ENCODE measurements at regions not wholly inside any gene's neighbourhood (a gene's known extent, or its start where the extent isn't known, plus 50 kb on each side); places are given as distances from the start of the nearest gene placed in this dataset.

DNA sequence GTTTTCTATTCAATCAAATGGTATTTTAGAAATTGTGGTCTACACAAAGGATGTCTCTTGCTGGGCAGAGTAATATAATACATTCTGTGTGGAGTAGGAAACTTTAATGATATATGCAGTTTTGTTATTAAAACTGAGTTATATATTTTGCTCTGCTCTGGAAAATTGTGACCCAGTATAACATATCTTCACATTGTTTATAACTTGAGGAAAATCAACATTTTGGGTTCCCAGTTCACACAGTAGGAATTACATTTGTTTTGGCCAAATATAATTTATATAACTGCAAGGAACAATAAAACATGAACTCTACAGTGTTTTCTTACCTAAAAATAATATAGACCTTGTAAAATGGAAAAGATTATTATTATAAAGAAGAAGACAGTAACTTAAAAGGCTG is 372.4 kb downstream of the OSR1 start:
- DNase-seq (ENCODE audit: low read depth) = no peak
- no peak overlapping the region for H3K4me3 ChIP-seq (ENCODE audit: low read depth, low read length)
- no peak for TF ChIP-seq CTCF (IDR thresholded peaks at IDR 0.05; ENCODE audit: control insufficient read depth, extremely low read depth, insufficient read depth)

DNA sequence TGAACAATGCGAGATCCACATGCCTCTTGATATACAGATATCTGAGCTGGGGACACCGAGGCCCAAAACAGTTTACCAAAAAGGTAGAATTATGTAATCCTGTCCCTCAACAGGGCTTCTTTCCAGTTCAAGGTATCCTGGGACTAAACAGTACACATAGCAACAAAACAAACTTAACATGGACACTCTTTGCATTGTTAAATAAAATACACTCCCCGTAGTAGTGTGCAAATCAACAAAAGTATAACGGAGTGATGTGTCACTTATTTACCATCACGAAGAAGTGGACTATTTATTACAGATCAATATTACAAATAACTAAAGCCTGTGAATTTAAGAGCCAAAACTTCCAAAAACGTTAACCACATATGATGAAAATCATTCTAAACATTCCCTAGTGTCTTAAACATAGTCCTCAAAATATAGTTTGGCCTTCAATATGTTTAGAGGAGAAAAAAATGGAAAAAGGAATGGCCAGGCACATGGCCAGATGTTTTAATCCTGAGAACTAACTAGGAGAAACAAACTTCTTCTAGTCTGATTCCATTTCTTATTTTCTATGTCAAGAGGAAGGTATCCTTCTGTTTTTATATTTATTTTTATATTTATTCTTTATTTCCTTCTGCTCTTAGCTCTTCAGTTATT is 377.5 kb downstream of the OSR1 start:
- TF ChIP-seq CTCF (IDR thresholded peaks at IDR 0.05; ENCODE audit: control insufficient read depth, extremely low read depth, insufficient read depth) = no peak
- H3K4me3 ChIP-seq (ENCODE audit: low read depth, low read length) = no peak overlapping the region
- DNase-seq (ENCODE audit: low read depth) = no peak

DNA sequence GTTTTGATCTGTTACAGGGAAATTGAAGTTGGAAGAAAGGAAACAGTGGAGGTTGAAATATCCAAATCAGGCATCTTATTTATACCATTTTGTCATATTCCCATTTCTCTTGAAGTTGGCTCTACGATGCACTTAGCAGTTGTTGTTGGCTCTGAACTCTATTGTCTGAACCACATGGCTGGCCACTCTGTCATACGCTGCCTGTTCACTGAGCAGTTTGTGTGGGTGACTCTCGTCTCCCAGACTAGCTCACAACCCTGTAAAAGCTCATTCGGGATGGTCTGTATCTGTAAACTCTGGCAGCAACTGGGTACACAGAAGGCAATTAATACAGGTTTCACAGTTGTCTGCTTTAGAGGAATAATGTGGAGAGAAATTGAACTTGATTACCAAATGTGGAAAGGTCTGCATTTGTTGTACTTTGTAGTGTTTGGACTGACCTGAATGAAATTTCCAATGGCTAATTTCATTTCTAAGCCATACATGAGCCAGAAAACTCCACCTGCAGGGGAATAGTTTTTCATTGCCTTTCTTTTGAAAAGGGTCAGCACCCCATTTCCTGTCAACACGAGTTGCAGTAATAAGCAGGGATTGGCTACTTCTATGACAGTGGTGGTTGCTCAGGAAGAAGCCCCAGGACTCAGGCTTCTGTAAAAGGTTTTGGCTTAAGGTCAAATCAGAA is 378.2 kb downstream of the OSR1 start:
- DNase-seq (ENCODE audit: low read depth) = no peak
- no peak for TF ChIP-seq CTCF (IDR thresholded peaks at IDR 0.05; ENCODE audit: control insufficient read depth, extremely low read depth, insufficient read depth)
- H3K4me3 ChIP-seq (ENCODE audit: low read depth, low read length) = no peak overlapping the region

DNA sequence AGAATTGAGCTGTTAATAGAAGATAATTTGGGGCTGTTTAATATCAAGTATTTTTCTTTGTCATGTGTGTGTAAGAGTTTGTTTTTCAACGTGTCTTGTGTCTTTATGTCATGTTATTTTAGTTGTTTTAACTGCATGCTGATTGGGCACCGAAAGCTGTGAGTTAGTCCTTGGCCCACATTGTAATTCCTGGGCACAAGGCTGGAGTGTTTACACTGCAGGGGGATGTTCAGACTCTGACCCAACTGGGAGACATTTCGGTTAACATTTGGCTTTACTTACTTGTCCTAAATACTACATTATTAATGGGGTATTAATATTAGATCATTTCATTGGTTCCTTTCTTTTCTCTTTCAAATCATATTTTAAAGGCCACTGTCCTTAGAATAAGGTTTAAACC is 381.0 kb downstream of the OSR1 start:
- no peak for TF ChIP-seq CTCF (IDR thresholded peaks at IDR 0.05; ENCODE audit: control insufficient read depth, extremely low read depth, insufficient read depth)
- DNase-seq (ENCODE audit: low read depth) = no peak
- H3K4me3 ChIP-seq (ENCODE audit: low read depth, low read length) = no peak overlapping the region

DNA sequence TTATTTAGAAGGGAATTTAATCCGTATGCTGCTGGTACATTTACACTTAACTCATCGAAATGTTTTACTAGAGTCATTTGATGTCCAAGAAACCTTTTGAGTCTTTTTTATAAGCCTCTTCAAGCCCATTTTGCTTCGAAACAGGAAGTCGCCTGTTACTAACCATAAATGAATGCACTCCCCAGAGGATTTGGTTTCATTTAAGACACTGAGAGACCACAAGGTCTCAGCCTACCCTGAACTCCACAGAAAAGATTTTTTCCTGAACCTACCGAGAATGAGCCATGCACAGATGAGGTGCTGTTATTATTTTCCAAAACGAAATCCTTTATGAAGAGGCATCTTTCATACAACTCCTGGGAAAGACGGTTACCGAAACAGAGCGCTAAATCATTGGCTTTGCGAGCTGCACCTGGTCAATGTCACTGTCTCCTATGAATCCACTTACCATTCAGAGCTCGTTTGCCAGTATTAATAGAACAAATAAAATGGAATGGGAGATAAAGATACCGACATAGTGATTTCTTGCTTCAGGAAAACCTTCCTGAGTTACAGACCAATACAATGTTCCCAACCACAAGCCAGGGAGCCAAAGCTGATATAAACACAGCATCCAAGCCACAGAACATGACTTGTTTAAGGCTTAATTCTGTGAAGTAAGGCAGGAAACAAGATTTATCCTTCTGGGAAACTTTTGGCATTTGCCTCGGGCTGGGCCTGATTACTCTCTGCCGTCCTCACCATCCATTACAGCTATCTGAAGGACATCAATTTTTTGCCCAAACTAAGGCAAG is 382.1 kb downstream of the OSR1 start:
- DNase-seq (ENCODE audit: low read depth) = no peak
- TF ChIP-seq CTCF (IDR thresholded peaks at IDR 0.05; ENCODE audit: control insufficient read depth, extremely low read depth, insufficient read depth) = no peak
- no peak overlapping the region for H3K4me3 ChIP-seq (ENCODE audit: low read depth, low read length)

DNA sequence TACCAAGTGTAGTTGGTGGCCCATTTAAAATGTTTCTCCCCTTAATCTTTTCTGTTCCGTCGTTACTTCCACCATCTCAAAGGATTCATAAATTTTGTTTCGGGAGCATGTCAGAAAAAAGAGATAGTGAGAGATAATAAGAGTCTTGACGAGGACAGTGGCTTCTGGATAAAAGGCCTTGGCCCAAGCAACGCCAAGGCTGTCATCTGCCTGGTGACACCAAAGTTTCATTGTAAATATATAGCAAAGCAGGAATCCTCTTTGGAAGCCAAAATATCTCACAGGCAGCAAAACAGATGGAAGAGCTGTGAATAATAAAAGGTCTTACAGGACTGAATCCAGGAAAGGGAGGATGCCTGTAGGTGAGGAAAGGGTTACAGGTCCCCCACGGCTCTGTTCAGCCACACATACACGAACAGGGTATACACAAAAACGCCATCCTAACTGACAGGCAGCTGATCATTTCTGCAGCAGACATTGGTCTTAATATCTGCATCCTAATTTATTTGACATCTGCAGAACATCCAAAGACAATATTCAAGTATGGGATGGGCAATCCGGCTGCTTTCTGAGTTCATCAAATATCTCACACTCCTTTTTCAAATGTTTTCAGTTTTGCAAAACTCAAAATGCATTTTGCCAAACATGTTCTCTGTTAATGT is 382.8 kb downstream of the OSR1 start:
- no peak for TF ChIP-seq CTCF (IDR thresholded peaks at IDR 0.05; ENCODE audit: control insufficient read depth, extremely low read depth, insufficient read depth)
- H3K4me3 ChIP-seq (ENCODE audit: low read depth, low read length) = no peak overlapping the region
- no peak for DNase-seq (ENCODE audit: low read depth)
